ENCODE measurements at regions not wholly inside any gene's neighbourhood (a gene's known extent, or its start where the extent isn't known, plus 50 kb on each side); places are given as distances from the start of the nearest gene placed in this dataset.

- no peaks in the 10 kb centered on the region for H3K27me3 ChIP-seq
- H3K9me3 ChIP-seq, result no peaks in the 10 kb centered on the region
- no peak overlapping the region for H3K4me3 ChIP-seq (ENCODE audit: low read depth, low read length)
- TF ChIP-seq CTCF (IDR thresholded peaks at IDR 0.05; ENCODE audit: low read depth, low read length), result no peak
- no peaks in the 10 kb centered on the region for H3K4me1 ChIP-seq
- no peak for DNase-seq
- no peaks in the 10 kb centered on the region for H3K36me3 ChIP-seq
These were observed 254.5 kb upstream of the PPARGC1A start for GRCh38 chr4:24144381-24144780.

GRCh38 chr4:24143741-24144140, 253.9 kb upstream of the PPARGC1A start:
- no peak for TF ChIP-seq CTCF (IDR thresholded peaks at IDR 0.05; ENCODE audit: low read depth, low read length)
- Histone ChIP-seq H3K4me3 (ENCODE audit: low read depth, low read length) (no peak overlapping the region), H3K27me3 (no peaks in the 10 kb centered on the region), H3K4me1 (no peaks in the 10 kb centered on the region), H3K9me3 (no peaks in the 10 kb centered on the region), H3K36me3 (no peaks in the 10 kb centered on the region)
- DNase-seq, result no peak

DNA sequence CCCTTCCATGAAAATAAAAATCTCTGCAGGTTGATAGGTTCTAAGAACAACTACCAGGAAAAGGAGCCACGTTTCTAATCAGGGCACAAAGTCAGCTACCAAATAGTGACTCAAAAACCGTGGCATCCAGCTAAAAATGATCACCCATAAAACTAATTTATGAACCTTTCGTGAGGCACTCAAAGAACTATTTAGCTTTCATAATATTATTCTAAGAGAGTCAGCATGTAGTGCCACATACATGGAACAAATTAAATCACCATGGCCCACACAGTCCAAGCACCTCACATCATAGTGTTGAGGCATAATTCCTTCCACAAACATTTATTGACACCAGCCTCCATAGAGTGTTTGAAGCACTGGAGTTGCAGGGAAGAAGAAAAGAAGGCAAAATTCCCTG, 252.0 kb upstream of the PPARGC1A start:
- Histone ChIP-seq H3K4me1 (no peaks in the 10 kb centered on the region), H3K36me3 (no peaks in the 10 kb centered on the region), H3K9me3 (no peaks in the 10 kb centered on the region), H3K27me3 (no peaks in the 10 kb centered on the region), H3K4me3 (ENCODE audit: low read depth, low read length) (no peak overlapping the region)
- DNase-seq, result no peak
- TF ChIP-seq CTCF (IDR thresholded peaks at IDR 0.05; ENCODE audit: low read depth, low read length), result no peak

DNA sequence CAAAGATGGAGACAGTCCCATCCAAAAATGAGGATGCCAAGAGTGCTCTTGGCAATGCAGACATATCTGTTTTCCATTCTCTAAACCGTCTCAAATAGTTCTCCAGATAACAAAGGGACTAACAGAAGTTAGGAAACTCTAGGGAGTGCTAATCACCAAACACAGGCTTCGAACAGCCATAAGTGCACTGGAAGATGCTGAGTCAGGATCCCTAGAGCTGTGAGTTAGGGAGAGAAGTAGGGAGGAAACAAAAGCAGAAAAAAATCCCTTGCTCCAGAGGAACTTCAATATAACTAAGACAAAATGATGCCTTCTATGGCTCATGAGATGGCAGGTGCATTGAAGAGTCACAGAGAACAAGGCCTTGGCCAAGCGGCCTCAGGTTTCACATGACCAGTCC, 251.0 kb upstream of the PPARGC1A start:
- H3K4me1 ChIP-seq, result no peaks in the 10 kb centered on the region
- no peaks in the 10 kb centered on the region for H3K27me3 ChIP-seq
- TF ChIP-seq CTCF (IDR thresholded peaks at IDR 0.05; ENCODE audit: low read depth, low read length), result no peak
- DNase-seq, result no peak
- H3K36me3 ChIP-seq, result no peaks in the 10 kb centered on the region
- H3K9me3 ChIP-seq, result no peaks in the 10 kb centered on the region
- H3K4me3 ChIP-seq (ENCODE audit: low read depth, low read length), result no peak overlapping the region

DNA sequence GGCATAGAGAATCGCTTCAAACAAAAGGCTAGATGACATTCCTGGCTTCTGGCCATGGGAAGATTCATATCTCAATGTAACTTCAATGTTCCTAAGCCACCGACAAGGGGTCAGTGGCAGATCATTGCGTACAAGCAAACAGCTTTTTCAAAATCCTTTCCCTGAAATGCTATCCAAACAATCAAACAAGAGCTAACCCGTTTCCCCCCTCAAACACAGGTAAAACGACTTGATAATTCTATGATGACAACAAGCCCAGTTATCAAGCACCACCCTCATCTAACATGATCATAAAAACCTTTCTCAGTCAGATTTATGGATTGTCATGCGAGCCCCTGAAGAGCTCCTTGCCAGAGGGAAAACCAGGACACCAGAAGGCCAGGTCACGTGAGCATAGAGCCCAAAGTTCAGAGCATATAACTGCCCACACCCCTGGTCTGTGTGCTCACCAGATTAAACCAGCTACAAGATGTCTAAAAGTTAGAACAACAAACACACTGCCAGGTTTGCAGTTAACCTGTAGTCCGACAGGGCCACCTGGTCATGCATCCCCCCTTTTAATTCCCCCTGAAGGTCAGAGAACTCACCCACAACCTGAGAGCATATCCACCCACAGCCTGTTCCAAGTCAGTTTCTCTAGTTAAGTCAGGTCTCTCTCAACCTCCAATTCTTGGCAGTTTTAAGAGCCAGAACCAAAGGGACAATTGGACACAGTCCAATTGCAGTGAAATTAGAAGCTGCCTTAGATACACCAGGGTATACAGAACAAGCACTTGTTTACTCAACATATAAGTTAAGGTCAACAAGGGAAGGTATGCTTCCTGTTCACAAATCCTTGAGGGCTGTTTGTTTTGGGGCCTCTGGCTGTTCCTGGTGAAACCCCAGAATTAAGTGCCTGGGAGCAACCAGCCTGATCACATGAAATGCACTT, 248.1 kb upstream of the PPARGC1A start:
- TF ChIP-seq CTCF (IDR thresholded peaks at IDR 0.05; ENCODE audit: low read depth, low read length), result no peak

DNA sequence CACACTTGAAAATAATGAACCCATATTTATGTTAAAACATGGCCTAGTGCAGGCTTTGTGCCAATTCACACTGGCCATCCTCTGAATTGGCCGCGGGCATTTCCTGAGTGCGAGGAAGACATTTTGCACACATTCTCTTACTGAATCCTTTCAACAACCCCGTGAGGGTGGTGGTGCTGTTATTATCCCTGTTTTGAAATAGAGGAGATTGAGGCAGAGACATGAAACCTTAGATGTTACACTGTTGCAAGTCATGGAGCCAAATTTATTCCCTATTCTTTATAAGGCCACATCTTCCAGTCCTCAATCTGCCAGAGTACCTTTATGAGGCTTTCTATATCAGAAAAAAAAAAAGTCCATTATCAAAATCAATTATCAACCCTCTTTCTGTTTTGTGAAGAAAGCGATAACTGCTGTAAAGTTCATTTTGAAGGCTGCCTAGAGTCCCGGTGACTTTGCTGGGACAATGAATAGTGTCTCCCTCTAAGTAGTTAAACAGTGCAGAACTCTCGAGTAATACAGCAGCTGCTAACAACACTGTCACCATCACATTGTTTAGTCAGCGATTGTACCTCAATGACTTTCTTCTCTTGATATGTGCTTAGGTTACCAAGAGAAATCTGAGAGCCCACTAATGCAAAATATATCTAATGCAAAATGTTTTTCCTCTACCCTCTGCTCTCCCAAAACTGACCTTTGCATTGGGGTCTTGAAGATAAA, 242.3 kb upstream of the PPARGC1A start:
- Histone ChIP-seq H3K4me1 (no peaks in the 10 kb centered on the region), H3K27me3 (no peaks in the 10 kb centered on the region), H3K4me3 (ENCODE audit: low read depth, low read length) (no peak overlapping the region), H3K36me3 (no peaks in the 10 kb centered on the region), H3K9me3 (no peaks in the 10 kb centered on the region)
- DNase-seq, result no peak
- no peak for TF ChIP-seq CTCF (IDR thresholded peaks at IDR 0.05; ENCODE audit: low read depth, low read length)

More for the DNA sequence above, 248.1 kb upstream of the PPARGC1A start:
- no peaks in the 10 kb centered on the region for H3K36me3 ChIP-seq
- no peaks in the 10 kb centered on the region for H3K4me1 ChIP-seq
- no peaks in the 10 kb centered on the region for H3K27me3 ChIP-seq
- H3K9me3 ChIP-seq, result no peaks in the 10 kb centered on the region
- H3K4me3 ChIP-seq (ENCODE audit: low read depth, low read length), result no peak overlapping the region
- no peak for DNase-seq

All from BE2C (cell line).